ENCODE measurements at regions not wholly inside any gene's neighbourhood (a gene's known extent, or its start where the extent isn't known, plus 50 kb on each side); places are given as distances from the start of the nearest gene placed in this dataset.
A peak's percentile ranks its signal among the peaks of the same experiment; 100 is the strongest.

- no peak for DNase-seq (ENCODE audit: low read depth)
Measured at GRCh38 chr13:109883181-109884180, 97.1 kb upstream of the IRS2 start.

GRCh38 chr13:109881961-109882558, 95.7 kb upstream of the IRS2 start:
- no peak for DNase-seq (ENCODE audit: low read depth)

GRCh38 chr13:109881347-109881725, 95.0 kb upstream of the IRS2 start:
- no peak for DNase-seq (ENCODE audit: low read depth)

- DNase-seq (ENCODE audit: low read depth) = no peak
Measured at GRCh38 chr13:109880371-109881346, 94.3 kb upstream of the IRS2 start.

- DNase-seq (ENCODE audit: low read depth) = no peak
Measured at GRCh38 chr13:109879338-109879737, 93.0 kb upstream of the IRS2 start.

GRCh38 chr13:109877809-109878208, 91.4 kb upstream of the IRS2 start:
- DNase-seq (ENCODE audit: low read depth) = no peak

GRCh38 chr13:109875746-109876145, 89.4 kb upstream of the IRS2 start:
- DNase-seq (ENCODE audit: low read depth) = no peak

GRCh38 chr13:109874484-109875454, 88.4 kb upstream of the IRS2 start:
- DNase-seq (ENCODE audit: low read depth) = no peak

GRCh38 chr13:109873351-109874123, 87.2 kb upstream of the IRS2 start:
- no peak for DNase-seq (ENCODE audit: low read depth)

- DNase-seq (ENCODE audit: low read depth) = no peak
Measured at GRCh38 chr13:109872864-109873263, 86.5 kb upstream of the IRS2 start.

GRCh38 chr13:109870696-109871370, 84.5 kb upstream of the IRS2 start:
- DNase-seq (ENCODE audit: low read depth) = no peak

GRCh38 chr13:109870274-109870673, 83.9 kb upstream of the IRS2 start:
- no peak for DNase-seq (ENCODE audit: low read depth)

GRCh38 chr13:109869312-109870237, 83.2 kb upstream of the IRS2 start:
- DNase-seq (ENCODE audit: low read depth) = peak; percentile 5

- no peak for DNase-seq (ENCODE audit: low read depth)
Measured at GRCh38 chr13:109868578-109869311, 82.4 kb upstream of the IRS2 start.

- DNase-seq (ENCODE audit: low read depth) = no peak
Measured at GRCh38 chr13:109867766-109868165, 81.4 kb upstream of the IRS2 start.

GRCh38 chr13:109862627-109863026, 76.2 kb upstream of the IRS2 start:
- no peak for DNase-seq (ENCODE audit: low read depth)

GRCh38 chr13:109859898-109860297, 73.5 kb upstream of the IRS2 start:
- no peak for DNase-seq (ENCODE audit: low read depth)

Data from activated T-cell treated with anti-CD3 and anti-CD28 coated beads for 24 hours (primary cell).